ENCODE measurements at regions not wholly inside any gene's neighbourhood (a gene's known extent, or its start where the extent isn't known, plus 50 kb on each side); places are given as distances from the start of the nearest gene placed in this dataset.

DNA sequence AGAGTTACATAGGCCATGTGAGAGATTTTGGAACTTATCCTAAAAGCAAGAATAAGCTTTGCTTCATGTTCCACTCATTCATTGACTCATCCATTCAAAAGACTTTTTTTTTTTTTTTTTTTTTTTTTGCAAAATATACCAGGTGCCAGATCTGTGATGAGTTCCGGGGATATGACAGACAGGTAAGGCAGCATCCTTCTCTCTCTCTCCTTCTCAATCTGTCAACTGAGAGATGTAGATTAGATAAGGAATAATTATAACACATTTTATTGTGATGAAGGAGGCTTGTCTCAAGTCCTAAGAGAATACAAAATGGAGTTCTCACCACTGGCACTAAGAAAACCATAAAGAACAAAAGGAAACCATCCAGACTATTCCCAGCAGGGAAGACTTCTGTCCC lies 190.2 kb upstream of the CPEB2 start:
- no peak overlapping the region for H3K23ac ChIP-seq (ENCODE audit: insufficient read length, low read depth, low read length)
- H3K9me3 ChIP-seq (ENCODE audit: control insufficient read depth, low read depth, low read length) = no peaks in the 10 kb centered on the region
- H2AK5ac ChIP-seq (ENCODE audit: insufficient read length, low read length) = no peak overlapping the region
- no peaks in the 10 kb centered on the region for H3K27me3 ChIP-seq (ENCODE audit: insufficient read depth, low read length)
- H3K56ac ChIP-seq (ENCODE audit: insufficient read length, low read depth, low read length) = no peak overlapping the region
- H3K4me2 ChIP-seq (ENCODE audit: insufficient read depth, insufficient read length, low read length) = no peak overlapping the region
- no peak overlapping the region for H3K9ac ChIP-seq (ENCODE audit: extremely low read depth, insufficient read length, low read length)
- no peak overlapping the region for H4K91ac ChIP-seq (ENCODE audit: insufficient read length, low read depth, low read length)
- Mint-ChIP-seq H3K4me1 (peaks cover 0 to 2% of the 10 kb centered on the region in 2 experiments; a peak in 1 of 4 replicates), H3K27me3 (ENCODE audit: low read depth) (no peaks in the 10 kb centered on the region), H3K36me3 (ENCODE audit: insufficient read depth in 1 of 3, low read depth in 3 of 3) (peaks cover 0 to 6% (median 4%) of the 10 kb centered on the region in 3 experiments; a peak in 5 of 7 replicates), H3K27ac (no peak overlapping the region), H3K9me3 (peaks cover 5 to 8% of the 10 kb centered on the region in 2 experiments; a peak in 4 of 5 replicates), H3K4me3 (no peak overlapping the region)
- H2BK5ac ChIP-seq (ENCODE audit: insufficient read length, low read length) = no peak overlapping the region
- H2AFZ ChIP-seq (ENCODE audit: low read length) = no peak overlapping the region
- no peaks in the 10 kb centered on the region for H3K79me2 ChIP-seq (ENCODE audit: insufficient read depth, low read length)
- WGBS (ENCODE audit: extremely low coverage, insufficient read length, low lambda C conversion rate) = no CpG with 5 or more reads among the region's 1 CpG
- no peak overlapping the region for H2BK120ac ChIP-seq (ENCODE audit: low read depth, low read length, poor library complexity, severe bottlenecking)
- H3K4ac ChIP-seq (ENCODE audit: low read depth, low read length) = no peak overlapping the region
- H3T11ph ChIP-seq (ENCODE audit: low read length) = no peak overlapping the region
- no peak overlapping the region for H4K8ac ChIP-seq (replicated peaks; ENCODE audit: insufficient read length, low read depth, low read length)
- TF ChIP-seq, protein P1, sequence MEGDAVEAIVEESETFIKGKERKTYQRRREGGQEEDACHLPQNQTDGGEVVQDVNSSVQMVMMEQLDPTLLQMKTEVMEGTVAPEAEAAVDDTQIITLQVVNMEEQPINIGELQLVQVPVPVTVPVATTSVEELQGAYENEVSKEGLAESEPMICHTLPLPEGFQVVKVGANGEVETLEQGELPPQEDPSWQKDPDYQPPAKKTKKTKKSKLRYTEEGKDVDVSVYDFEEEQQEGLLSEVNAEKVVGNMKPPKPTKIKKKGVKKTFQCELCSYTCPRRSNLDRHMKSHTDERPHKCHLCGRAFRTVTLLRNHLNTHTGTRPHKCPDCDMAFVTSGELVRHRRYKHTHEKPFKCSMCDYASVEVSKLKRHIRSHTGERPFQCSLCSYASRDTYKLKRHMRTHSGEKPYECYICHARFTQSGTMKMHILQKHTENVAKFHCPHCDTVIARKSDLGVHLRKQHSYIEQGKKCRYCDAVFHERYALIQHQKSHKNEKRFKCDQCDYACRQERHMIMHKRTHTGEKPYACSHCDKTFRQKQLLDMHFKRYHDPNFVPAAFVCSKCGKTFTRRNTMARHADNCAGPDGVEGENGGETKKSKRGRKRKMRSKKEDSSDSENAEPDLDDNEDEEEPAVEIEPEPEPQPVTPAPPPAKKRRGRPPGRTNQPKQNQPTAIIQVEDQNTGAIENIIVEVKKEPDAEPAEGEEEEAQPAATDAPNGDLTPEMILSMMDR (conservative IDR thresholded peaks at IDR 0.05) = no peak
- H2BK12ac ChIP-seq (ENCODE audit: insufficient read length, low read depth, low read length) = no peak overlapping the region
- no peak overlapping the region for H3K18ac ChIP-seq (ENCODE audit: insufficient read length, low read depth, low read length)
- H3K14ac ChIP-seq (ENCODE audit: insufficient read depth, low read length) = no peak overlapping the region
- no peaks in the 10 kb centered on the region for H3K79me1 ChIP-seq (ENCODE audit: insufficient read depth, low read depth, low read length, poor library complexity, severe bottlenecking)
- H2BK20ac ChIP-seq (ENCODE audit: low read depth, low read length, poor library complexity, severe bottlenecking) = no peak overlapping the region
- H4K20me1 ChIP-seq (ENCODE audit: control insufficient read depth, insufficient read depth, insufficient read length) = no peaks in the 10 kb centered on the region
- no peaks in the 10 kb centered on the region for H3K4me1 ChIP-seq (ENCODE audit: insufficient read depth, low read length)
- no peaks in the 10 kb centered on the region for H3K23me2 ChIP-seq (ENCODE audit: insufficient read length, low read depth, low read length, poor library complexity, severe bottlenecking)
- H4K5ac ChIP-seq (ENCODE audit: insufficient read length, low read depth, low read length) = no peak overlapping the region
- DNase-seq = no peak
- no peak overlapping the region for H3K27ac ChIP-seq (ENCODE audit: insufficient read length, low read depth, low read length)
- H2BK15ac ChIP-seq (ENCODE audit: low read depth, low read length) = no peak overlapping the region

All from H9 (cell line).